GM12878 (cell line): ENCODE measurements at regions not wholly inside any gene's neighbourhood (a gene's known extent, or its start where the extent isn't known, plus 50 kb on each side); places are given as distances from the start of the nearest gene placed in this dataset.

Source experiments
- ATAC-seq: fragments of 200-7000 bp; cut with Tn5 transposase; 3 replicates; pipeline ENCODE4 v1.9.1; 2020; ENCODE audit warnings: mild to moderate bottlenecking, moderate library complexity
- BruUV-seq: library from RNA; stranded (reverse); fragments of 400-500 nt; replicated peaks from 2 replicates; lab custom pipeline; 2021; lab: Mats Ljungman, UMichigan
- CTCF ChIA-PET: fragments of 300-600 bp; sonication (Branson Sonifier 250); formaldehyde crosslinking; extraction: SDS; loops from one replicate; lab custom pipeline; 2021; ENCODE audit warnings: inconsistent platforms; lab: Yijun Ruan, JAX
- POLR2A ChIA-PET: fragments of 350-600 bp; formaldehyde crosslinking; extraction: SDS; loops from one replicate; lab custom pipeline; 2021; ENCODE audit warnings: inconsistent platforms; lab: Charles Lee
- RAD21 ChIA-PET: fragments of 300-600 bp; sonication (Branson Sonifier 250); formaldehyde crosslinking; loops from one replicate; lab custom pipeline; 2023; ENCODE audit warnings: antibody characterized with exemption; ENCODE audit not compliant: unreplicated experiment; lab: Charles Lee
- SMC1A ChIA-PET: fragments of 300-600 bp; sonication (Branson Sonifier 250); formaldehyde crosslinking; loops from one replicate; lab custom pipeline; 2023; ENCODE audit not compliant: unreplicated experiment, uncharacterized antibody; lab: Charles Lee
- DNase-seq: peaks from one replicate; pipeline ENCODE4 v3.0.0-alpha.2; 2011; ENCODE audit warnings: low read depth, low spot score
- FAIRE-seq: peaks from 3 replicates; lab custom pipeline; 2011; peaks lifted over from hg19 to GRCh38; lab: Jason Lieb, UNC
- H2AFZ ChIP-seq: 2 replicates; pipeline ENCODE4 v1.6.0; 2011; ENCODE audit warnings: low read depth, low read length, control low read depth; ENCODE audit not compliant: control insufficient read depth
- H3K27ac ChIP-seq: 2 replicates; pipeline ENCODE4 v1.5.1; 2011; ENCODE audit warnings: control low read depth; ENCODE audit not compliant: control insufficient read depth, insufficient read depth
- H3K27me3 ChIP-seq, 2 experiments: replicated peaks in 1 of 2; 2 replicates each; pipeline versions ENCODE4 v1.6.0 to v1.6.1; 2011; ENCODE audit warnings: low read length in 1 of 2; ENCODE audit not compliant: control insufficient read depth in 2 of 2, insufficient read depth in 2 of 2
- H3K36me3 ChIP-seq, 2 experiments: 2 replicates each; pipeline ENCODE4 v1.5.1; 2011; ENCODE audit warnings: low read length in 1 of 2; ENCODE audit not compliant: control insufficient read depth in 2 of 2, insufficient read depth in 2 of 2
- H3K4me1 ChIP-seq: 2 replicates; pipeline ENCODE4 v1.6.1; 2011; ENCODE audit warnings: mild to moderate bottlenecking, low read length, moderate library complexity, mixed read lengths; ENCODE audit not compliant: control insufficient read depth, insufficient read depth
- H3K4me2 ChIP-seq: 2 replicates; pipeline ENCODE4 v1.6.0; 2011; ENCODE audit warnings: control low read depth; ENCODE audit not compliant: control insufficient read depth, insufficient read depth
- H3K4me3 ChIP-seq: fragments of 200-600 bp; sonication (generic); 2 replicates; pipeline ENCODE4 v1.5.1; 2016
- H3K79me2 ChIP-seq: 2 replicates; pipeline ENCODE4 v1.6.0; 2011; ENCODE audit warnings: low read length; ENCODE audit not compliant: control insufficient read depth, insufficient read depth
- H3K9ac ChIP-seq: 2 replicates; pipeline ENCODE4 v1.8.0; 2011; ENCODE audit warnings: low read length, control low read depth, mixed read lengths; ENCODE audit not compliant: control insufficient read depth, insufficient read depth
- H3K9me3 ChIP-seq: replicated peaks from 3 replicates; pipeline ENCODE4 v1.5.1; 2011; ENCODE audit warnings: mild to moderate bottlenecking, low read length; ENCODE audit not compliant: control insufficient read depth, insufficient read depth
- H4K20me1 ChIP-seq: 2 replicates; pipeline ENCODE4 v1.6.0; 2011; ENCODE audit not compliant: control insufficient read depth, insufficient read depth
- BCL11A ChIP-seq: IDR thresholded peaks from 2 replicates; pipeline ENCODE4 v1.6.1; 2011; ENCODE audit warnings: low read depth, low read length
- BHLHE40 ChIP-seq, 2 experiments: fragments of 450-650 bp in 1 of 2; IDR thresholded peaks; 2 replicates each; pipeline ENCODE4 v1.6.1; 2011 to 2017; ENCODE audit warnings: low read depth in 2 of 2, borderline replicate concordance in 1 of 2, improper control_type of control experiment in 1 of 2, low read length in 1 of 2, mild to moderate bottlenecking in 1 of 2
- ETV6 ChIP-seq, 2 experiments: fragments of 450-650 bp in 1 of 2; IDR thresholded peaks in 1 of 2; conservative IDR thresholded peaks in 1 of 2; 2 replicates each; pipeline ENCODE4 v1.6.1; 2014; ENCODE audit warnings: antibody characterized with exemption in 1 of 2, borderline replicate concordance in 1 of 2, low read depth in 1 of 2, mild to moderate bottlenecking in 1 of 2, moderate library complexity in 1 of 2
- IKZF1 ChIP-seq: fragments of 450-650 bp; conservative IDR thresholded peaks from 2 replicates; pipeline ENCODE4 v1.6.1; 2017; ENCODE audit warnings: antibody characterized with exemption, mild to moderate bottlenecking
- NFXL1 ChIP-seq: fragments of 450-650 bp; IDR thresholded peaks from 2 replicates; pipeline ENCODE4 v1.6.1; 2017; ENCODE audit warnings: antibody characterized with exemption, mild to moderate bottlenecking, borderline replicate concordance
- NR2C1 ChIP-seq: fragments of 450-650 bp; IDR thresholded peaks from 2 replicates; pipeline ENCODE4 v1.6.1; 2017; ENCODE audit warnings: antibody characterized with exemption, mild to moderate bottlenecking, moderate library complexity
- POLR2A ChIP-seq: IDR thresholded peaks from 2 replicates; pipeline ENCODE4 v1.6.1; 2011; ENCODE audit warnings: low read depth, mild to moderate bottlenecking, low read length
- RELB ChIP-seq: fragments of 450-650 bp; IDR thresholded peaks from 2 replicates; pipeline ENCODE4 v1.6.1; 2017; ENCODE audit warnings: low read depth, mild to moderate bottlenecking, moderate library complexity
- SMAD1 ChIP-seq: fragments of 450-650 bp; IDR thresholded peaks from 2 replicates; pipeline ENCODE4 v1.6.1; 2018; ENCODE audit warnings: mild to moderate bottlenecking, low read depth; ENCODE audit not compliant: partially characterized antibody
- SMC3 ChIP-seq: IDR thresholded peaks from 2 replicates; pipeline ENCODE4 v1.6.1; 2011; ENCODE audit warnings: low read length, improper control_type of control experiment, borderline replicate concordance
- SP1 ChIP-seq: IDR thresholded peaks from one replicate; pipeline ENCODE4 v1.6.1; 2011; ENCODE audit warnings: low read depth, low read length
- SPI1 ChIP-seq: IDR thresholded peaks from 2 replicates; pipeline ENCODE4 v1.6.1; 2011; ENCODE audit warnings: low read depth, mild to moderate bottlenecking, low read length, moderate library complexity, borderline replicate concordance; ENCODE audit not compliant: insufficient read depth
- SREBF1 ChIP-seq: IDR thresholded peaks from 2 replicates; pipeline ENCODE4 v1.6.1; 2012; ENCODE audit warnings: mild to moderate bottlenecking, low read length
- SRF ChIP-seq, 2 experiments: IDR thresholded peaks; 2 replicates each; pipeline ENCODE4 v1.6.1; 2011; ENCODE audit warnings: low read depth in 2 of 2, low read length in 2 of 2, mild to moderate bottlenecking in 1 of 2, moderate library complexity in 1 of 2
- TAF1 ChIP-seq: IDR thresholded peaks from 2 replicates; pipeline ENCODE4 v1.6.1; 2011; ENCODE audit warnings: mild to moderate bottlenecking, low read depth, low read length, borderline replicate concordance
- TCF3 ChIP-seq: IDR thresholded peaks from 2 replicates; pipeline ENCODE4 v1.6.1; 2012; ENCODE audit warnings: low read depth, mild to moderate bottlenecking, low read length, borderline replicate concordance; ENCODE audit not compliant: insufficient read depth
- TCF7 ChIP-seq: IDR thresholded peaks from 2 replicates; pipeline ENCODE4 v1.6.1; 2014; ENCODE audit warnings: antibody characterized with exemption, borderline replicate concordance
- USF1 ChIP-seq: IDR thresholded peaks from 2 replicates; pipeline ENCODE4 v1.6.1; 2011; ENCODE audit warnings: borderline replicate concordance, low read depth, mild to moderate bottlenecking, moderate library complexity, mixed read lengths, low read length; ENCODE audit not compliant: insufficient read depth; ENCODE audit errors: extremely low read length
- WRNIP1 ChIP-seq: IDR thresholded peaks from 2 replicates; pipeline ENCODE4 v1.6.1; 2011; ENCODE audit warnings: low read depth, low read length, improper control_type of control experiment, borderline replicate concordance
- ZNF274 ChIP-seq: IDR thresholded peaks from one replicate; pipeline ENCODE4 v1.8.0; 2011; ENCODE audit not compliant: insufficient read length, insufficient read depth
- WGBS: methylation state at CpG from one replicate; pipeline ENCODE4 v1.1.6; 2016; ENCODE audit warnings: low lambda C conversion rate; ENCODE audit not compliant: insufficient replicate concordance, insufficient coverage; ENCODE audit errors: missing lambda C conversion rate; 5-methylcytosine and 5-hydroxymethylcytosine counted together
- in situ Hi-C: fragments of 300-500 bp; cut with MboI; formaldehyde crosslinking; loops from 9 replicates; pipeline ENCODE4 v1.14.3; 2018; ENCODE audit warnings: mixed read lengths
- intact Hi-C: fragments of 100-400 bp; cut with micrococcal nuclease; formaldehyde crosslinking; loops from one replicate; pipeline ENCODE4 v1.14.2; 2022; ENCODE audit not compliant: unreplicated experiment
- TF ChIP-seq, protein P1 (sequence below): fragments of 450-650 bp; IDR thresholded peaks from 2 replicates; pipeline ENCODE4 v1.6.1; 2017; ENCODE audit warnings: mild to moderate bottlenecking, low read depth, inconsistent platforms; ENCODE audit not compliant: poor library complexity, severe bottlenecking

- WGBS, result 18% methylated on average over 5 of the region's 5 CpGs
- DNase-seq, result no peak
- no TSS peak for BruUV-seq
Measured at GRCh38 chr3:193134856-193135255, 106.2 kb upstream of the PLAAT1 start.

DNA sequence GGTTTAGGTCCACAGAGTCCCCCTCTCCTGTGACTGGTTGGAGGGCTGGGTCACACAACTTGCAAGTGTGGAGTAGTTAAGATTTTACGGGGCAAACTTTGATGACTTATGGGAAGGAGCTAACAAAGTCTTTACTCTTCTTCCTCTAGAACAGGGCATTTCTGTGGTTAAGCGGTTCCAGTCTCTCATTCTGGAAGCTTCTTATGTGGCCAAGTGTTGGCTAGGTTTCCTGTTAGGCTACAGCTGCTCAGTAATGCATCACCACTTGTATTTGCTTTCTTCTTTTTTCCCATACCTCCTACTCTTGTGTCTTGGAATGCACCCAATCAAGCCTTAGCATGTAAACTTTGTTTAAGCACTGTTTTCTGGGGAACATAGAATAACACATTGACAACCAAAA is 100.6 kb upstream of the PLAAT1 start:
- H3K9me3 ChIP-seq, result no peaks in the 10 kb centered on the region
- ChIA-PET SMC1A (interaction anchor here (1.2 kb wide), 1 partner anchor 10 kb away, joined by 3 read pairs; no protein-coding TSS in a partner anchor), CTCF (no interaction called here), RAD21 (no interaction called here), POLR2A (no interaction called here)
- H3K9ac ChIP-seq, result no peak overlapping the region
- H3K27me3 ChIP-seq, result no peaks in the 10 kb centered on the region
- no peak overlapping the region for H2AFZ ChIP-seq
- in situ Hi-C loops, result no loop called here
- ATAC-seq (no peak), DNase-seq (no peak), FAIRE-seq (no peak)
- H3K4me2 ChIP-seq, result no peak overlapping the region
- BruUV-seq, result no TSS peak
- no peak overlapping the region for H3K27ac ChIP-seq
- no peaks in the 10 kb centered on the region for H3K4me1 ChIP-seq
- intact Hi-C loops, result no loop called here
- no peaks in the 10 kb centered on the region for H3K79me2 ChIP-seq
- H4K20me1 ChIP-seq, result no peaks in the 10 kb centered on the region
- no peak overlapping the region for H3K4me3 ChIP-seq
- H3K36me3 ChIP-seq, result no peaks in the 10 kb centered on the region
- WGBS, result 58% methylated on average over 2 of the region's 2 CpGs
- TF ChIP-seq WRNIP1 (no peak), TCF3 (no peak), IKZF1 (no peak), RELB (no peak), POLR2A (no peak), USF1 (no peak), BHLHE40 (IDR thresholded peaks at IDR 0.05; ENCODE audit: borderline replicate concordance in 1 of 2, low read depth in 2 of 2, low read length in 1 of 2) (no peak)
- TF ChIP-seq, protein P1, sequence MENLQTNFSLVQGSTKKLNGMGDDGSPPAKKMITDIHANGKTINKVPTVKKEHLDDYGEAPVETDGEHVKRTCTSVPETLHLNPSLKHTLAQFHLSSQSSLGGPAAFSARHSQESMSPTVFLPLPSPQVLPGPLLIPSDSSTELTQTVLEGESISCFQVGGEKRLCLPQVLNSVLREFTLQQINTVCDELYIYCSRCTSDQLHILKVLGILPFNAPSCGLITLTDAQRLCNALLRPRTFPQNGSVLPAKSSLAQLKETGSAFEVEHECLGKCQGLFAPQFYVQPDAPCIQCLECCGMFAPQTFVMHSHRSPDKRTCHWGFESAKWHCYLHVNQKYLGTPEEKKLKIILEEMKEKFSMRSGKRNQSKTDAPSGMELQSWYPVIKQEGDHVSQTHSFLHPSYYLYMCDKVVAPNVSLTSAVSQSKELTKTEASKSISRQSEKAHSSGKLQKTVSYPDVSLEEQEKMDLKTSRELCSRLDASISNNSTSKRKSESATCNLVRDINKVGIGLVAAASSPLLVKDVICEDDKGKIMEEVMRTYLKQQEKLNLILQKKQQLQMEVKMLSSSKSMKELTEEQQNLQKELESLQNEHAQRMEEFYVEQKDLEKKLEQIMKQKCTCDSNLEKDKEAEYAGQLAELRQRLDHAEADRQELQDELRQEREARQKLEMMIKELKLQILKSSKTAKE, result no peak

More at GRCh38 chr3:193134856-193135255, 106.2 kb upstream of the PLAAT1 start:
- H3K4me2 ChIP-seq, result no peak overlapping the region
- no peak overlapping the region for H3K9ac ChIP-seq
- in situ Hi-C loops (no loop called here), intact Hi-C loops (no loop called here)
- ChIA-PET RAD21 (no interaction called here), CTCF (no interaction called here), POLR2A (no interaction called here), SMC1A (interaction anchor here (0.5 kb wide), 1 partner anchor 529 kb away, joined by 3 read pairs; no protein-coding TSS in a partner anchor)
- no peak overlapping the region for H3K4me3 ChIP-seq
- no peaks in the 10 kb centered on the region for H3K36me3 ChIP-seq
- H3K27me3 ChIP-seq, result peaks cover 3 to 4% of the 10 kb centered on the region in 2 experiments; a peak in 3 of 4 replicates
- no peak for ATAC-seq
- no peaks in the 10 kb centered on the region for H3K79me2 ChIP-seq
- no peak for TF ChIP-seq BCL11A
- TF ChIP-seq SRF (IDR thresholded peaks at IDR 0.05; ENCODE audit: low read depth in 2 of 2, low read length in 2 of 2), result no peak
- no peak for TF ChIP-seq TAF1
- no peak for TF ChIP-seq ZNF274
- no peak for TF ChIP-seq TCF7
- TF ChIP-seq SMAD1, result no peak
- no peak for TF ChIP-seq ETV6 (conservative IDR thresholded peaks at IDR 0.05 in 1 of 2, IDR thresholded peaks at IDR 0.05 in 1 of 2; ENCODE audit: borderline replicate concordance in 1 of 2, low read depth in 1 of 2)
- TF ChIP-seq SREBF1, result no peak
- no peak for TF ChIP-seq SPI1
- no peak for TF ChIP-seq SMC3
- TF ChIP-seq NFXL1, result no peak
- TF ChIP-seq NR2C1, result no peak
- no peak for TF ChIP-seq SP1
- H4K20me1 ChIP-seq, result no peaks in the 10 kb centered on the region
- H2AFZ ChIP-seq, result no peak overlapping the region
- H3K27ac ChIP-seq, result no peak overlapping the region
- no peaks in the 10 kb centered on the region for H3K9me3 ChIP-seq
- no peaks in the 10 kb centered on the region for H3K4me1 ChIP-seq
- no peak for FAIRE-seq
